ENCODE measurements at regions not wholly inside any gene's neighbourhood (a gene's known extent, or its start where the extent isn't known, plus 50 kb on each side); places are given as distances from the start of the nearest gene placed in this dataset.

- DNase-seq: no peak
These were observed 158.7 kb upstream of the KLF4 start for GRCh38 chr9:107648153-107648715.

- no peak for DNase-seq
These were observed 158.0 kb upstream of the KLF4 start for GRCh38 chr9:107647611-107648010.

- no peak for DNase-seq
These were observed 157.6 kb upstream of the KLF4 start for GRCh38 chr9:107647141-107647540.

- no peak for DNase-seq
These were observed 155.9 kb upstream of the KLF4 start for GRCh38 chr9:107645464-107645833.

- DNase-seq: no peak
These were observed 155.3 kb upstream of the KLF4 start for GRCh38 chr9:107644733-107645463.

- no peak for DNase-seq
These were observed 149.9 kb upstream of the KLF4 start for GRCh38 chr9:107639426-107639825.

GRCh38 chr9:107638521-107639310 is 149.1 kb upstream of the KLF4 start:
- no peak for DNase-seq

- DNase-seq: no peak
These were observed 148.2 kb upstream of the KLF4 start for GRCh38 chr9:107637421-107638420.

GRCh38 chr9:107636571-107637381 is 147.2 kb upstream of the KLF4 start:
- DNase-seq: no peak

GRCh38 chr9:107635803-107636174 is 146.2 kb upstream of the KLF4 start:
- DNase-seq: no peak

GRCh38 chr9:107635101-107635802 is 145.7 kb upstream of the KLF4 start:
- no peak for DNase-seq

GRCh38 chr9:107633406-107633805 is 143.8 kb upstream of the KLF4 start:
- DNase-seq: no peak

GRCh38 chr9:107632661-107633060 is 143.1 kb upstream of the KLF4 start:
- no peak for DNase-seq

GRCh38 chr9:107632216-107632615 is 142.6 kb upstream of the KLF4 start:
- no peak for DNase-seq

- no peak for DNase-seq
These were observed 142.2 kb upstream of the KLF4 start for GRCh38 chr9:107631788-107632187.

GRCh38 chr9:107630156-107630555 is 140.6 kb upstream of the KLF4 start:
- DNase-seq: no peak

GRCh38 chr9:107628444-107628843 is 138.9 kb upstream of the KLF4 start:
- no peak for DNase-seq

GRCh38 chr9:107627781-107628180 is 138.2 kb upstream of the KLF4 start:
- DNase-seq: no peak

- DNase-seq: no peak
These were observed 136.5 kb upstream of the KLF4 start for GRCh38 chr9:107626118-107626517.

GRCh38 chr9:107625383-107625984 is 135.9 kb upstream of the KLF4 start:
- no peak for DNase-seq

All from activated CD4-positive, CD25-positive, alpha-beta regulatory T cell (primary cell).